BLaER1 (cell line): ENCODE measurements at regions not wholly inside any gene's neighbourhood (a gene's known extent, or its start where the extent isn't known, plus 50 kb on each side); places are given as distances from the start of the nearest gene placed in this dataset.

Experiments
- H3K27ac ChIP-seq: shearing (Covaris generic); formaldehyde crosslinking; 2 replicates; pipeline ENCODE4 v1.8.1; 2022
- H3K27me3 ChIP-seq: shearing (Covaris generic); formaldehyde crosslinking; 2 replicates; pipeline ENCODE4 v1.8.1; 2022
- H3K36me3 ChIP-seq: shearing (Covaris generic); formaldehyde crosslinking; 2 replicates; pipeline ENCODE4 v1.8.1; 2022
- H3K4me1 ChIP-seq: shearing (Covaris generic); formaldehyde crosslinking; 2 replicates; pipeline ENCODE4 v1.8.1; 2022
- H3K4me2 ChIP-seq: shearing (Covaris generic); formaldehyde crosslinking; 2 replicates; pipeline ENCODE4 v1.8.1; 2022
- H3K4me3 ChIP-seq: shearing (Covaris generic); formaldehyde crosslinking; 2 replicates; pipeline ENCODE4 v1.8.1; 2022
- H3K9ac ChIP-seq: shearing (Covaris generic); formaldehyde crosslinking; 2 replicates; pipeline ENCODE4 v1.8.1; 2022
- H3K9me3 ChIP-seq: shearing (Covaris generic); formaldehyde crosslinking; 2 replicates; pipeline ENCODE4 v1.8.1; 2022
- H4K20me1 ChIP-seq: shearing (Covaris generic); formaldehyde crosslinking; 2 replicates; pipeline ENCODE4 v1.8.1; 2022
- Cebpa-rat ChIP-seq: shearing (Covaris generic); IDR thresholded peaks from 2 replicates; pipeline ENCODE4 v1.8.1; 2022

DNA sequence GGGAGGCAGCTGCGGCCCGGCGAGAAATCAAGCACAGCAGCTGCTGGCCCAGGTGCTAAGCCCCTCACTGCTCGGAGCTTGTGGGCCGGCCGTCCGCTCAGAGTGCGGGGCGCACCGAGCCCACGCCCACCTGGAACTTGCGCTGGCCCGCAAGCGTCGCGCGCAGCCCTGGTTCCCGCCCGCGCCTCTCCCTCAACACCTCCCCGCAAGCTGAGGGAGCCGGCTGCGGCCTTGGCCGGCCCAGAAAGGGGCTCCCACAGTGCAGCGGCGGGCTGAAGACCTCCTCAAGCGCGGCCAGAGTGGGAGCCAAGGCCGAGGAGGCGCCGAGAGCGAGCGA lies 92.9 kb downstream of the HAPSTR1 start:
- no peak overlapping the region for H3K9ac ChIP-seq
- H3K27ac ChIP-seq, result no peak overlapping the region
- no peak overlapping the region for H3K4me3 ChIP-seq
- no peaks in the 10 kb centered on the region for H3K27me3 ChIP-seq
- TF ChIP-seq Cebpa-rat, result no peak
- H3K4me2 ChIP-seq, result no peak overlapping the region
- H3K36me3 ChIP-seq, result no peaks in the 10 kb centered on the region
- H4K20me1 ChIP-seq, result no peaks in the 10 kb centered on the region
- H3K9me3 ChIP-seq, result peaks cover 10% of the 10 kb centered on the region
- H3K4me1 ChIP-seq, result no peaks in the 10 kb centered on the region

DNA sequence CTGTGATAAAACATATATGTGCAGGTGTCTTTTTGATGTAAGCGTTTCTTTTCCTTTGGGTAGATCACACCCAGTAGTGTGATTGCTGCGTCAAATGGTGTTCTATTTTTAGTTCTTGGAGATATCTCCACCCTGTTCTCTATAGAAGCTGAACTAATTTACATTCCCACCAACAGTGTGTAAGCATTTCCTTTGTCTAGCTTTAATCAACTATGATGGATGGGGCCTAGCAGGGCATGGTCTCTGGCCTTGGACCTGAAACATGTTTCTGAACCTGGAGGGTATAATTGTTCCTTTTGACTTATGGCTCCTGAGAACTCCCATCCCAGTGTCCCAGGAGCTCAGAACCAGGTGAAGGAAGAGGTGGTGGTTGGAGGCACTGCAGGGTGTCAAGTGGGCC lies 93.9 kb downstream of the HAPSTR1 start:
- no peaks in the 10 kb centered on the region for H3K27me3 ChIP-seq
- H3K9ac ChIP-seq, result no peak overlapping the region
- H4K20me1 ChIP-seq, result no peaks in the 10 kb centered on the region
- H3K4me1 ChIP-seq, result no peaks in the 10 kb centered on the region
- H3K4me3 ChIP-seq, result no peak overlapping the region
- peaks cover 10% of the 10 kb centered on the region for H3K9me3 ChIP-seq
- no peak for TF ChIP-seq Cebpa-rat
- no peak overlapping the region for H3K4me2 ChIP-seq
- H3K27ac ChIP-seq, result no peak overlapping the region
- no peaks in the 10 kb centered on the region for H3K36me3 ChIP-seq

DNA sequence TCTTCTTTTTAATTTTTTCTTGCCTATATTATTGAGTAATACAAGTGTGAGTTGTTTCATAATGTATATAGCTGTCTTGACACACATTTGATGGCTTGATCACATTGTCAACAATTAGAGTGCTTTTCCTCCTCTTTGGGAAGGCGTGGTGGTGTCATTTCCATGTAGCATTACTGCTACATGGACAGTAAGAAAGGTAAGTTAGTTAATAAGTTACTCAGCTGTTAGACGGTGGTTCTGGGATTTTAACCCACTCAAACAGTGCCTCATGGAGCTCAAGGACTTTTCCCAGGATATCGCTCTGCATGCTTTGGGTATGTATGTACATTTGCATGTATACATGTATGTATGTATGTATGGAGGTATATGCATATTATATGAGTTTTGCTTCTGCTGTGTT lies 94.6 kb downstream of the HAPSTR1 start:
- TF ChIP-seq Cebpa-rat, result no peak
- Histone ChIP-seq H3K9me3 (peaks cover 10% of the 10 kb centered on the region), H3K9ac (no peak overlapping the region), H3K27me3 (no peaks in the 10 kb centered on the region), H3K36me3 (no peaks in the 10 kb centered on the region), H3K4me2 (no peak overlapping the region), H3K27ac (no peak overlapping the region), H4K20me1 (no peaks in the 10 kb centered on the region), H3K4me3 (no peak overlapping the region), H3K4me1 (no peaks in the 10 kb centered on the region)

DNA sequence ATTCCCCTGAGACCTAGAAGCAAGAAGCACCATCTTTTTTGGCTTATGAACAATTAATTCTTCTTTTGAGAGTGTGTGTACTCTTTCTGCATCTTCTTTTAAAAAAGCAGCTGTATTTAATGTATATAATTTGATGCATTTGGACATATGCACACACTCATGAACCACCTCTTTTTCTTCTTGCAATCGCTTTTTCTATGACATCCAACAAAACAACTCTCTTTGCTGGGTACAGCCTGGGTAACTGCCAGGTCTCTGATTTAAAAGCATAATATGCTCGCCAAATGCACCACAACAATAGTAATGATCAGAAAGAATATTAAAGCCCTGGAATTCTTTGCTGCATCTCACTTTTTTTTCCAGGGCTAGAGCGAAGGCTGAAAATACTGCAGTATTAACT lies 97.3 kb downstream of the HAPSTR1 start:
- Histone ChIP-seq H4K20me1 (no peaks in the 10 kb centered on the region), H3K36me3 (no peaks in the 10 kb centered on the region), H3K9me3 (peaks cover 8% of the 10 kb centered on the region), H3K27ac (no peak overlapping the region), H3K4me2 (no peak overlapping the region), H3K4me1 (no peaks in the 10 kb centered on the region), H3K4me3 (no peak overlapping the region), H3K27me3 (no peaks in the 10 kb centered on the region), H3K9ac (no peak overlapping the region)
- TF ChIP-seq Cebpa-rat, result no peak

DNA sequence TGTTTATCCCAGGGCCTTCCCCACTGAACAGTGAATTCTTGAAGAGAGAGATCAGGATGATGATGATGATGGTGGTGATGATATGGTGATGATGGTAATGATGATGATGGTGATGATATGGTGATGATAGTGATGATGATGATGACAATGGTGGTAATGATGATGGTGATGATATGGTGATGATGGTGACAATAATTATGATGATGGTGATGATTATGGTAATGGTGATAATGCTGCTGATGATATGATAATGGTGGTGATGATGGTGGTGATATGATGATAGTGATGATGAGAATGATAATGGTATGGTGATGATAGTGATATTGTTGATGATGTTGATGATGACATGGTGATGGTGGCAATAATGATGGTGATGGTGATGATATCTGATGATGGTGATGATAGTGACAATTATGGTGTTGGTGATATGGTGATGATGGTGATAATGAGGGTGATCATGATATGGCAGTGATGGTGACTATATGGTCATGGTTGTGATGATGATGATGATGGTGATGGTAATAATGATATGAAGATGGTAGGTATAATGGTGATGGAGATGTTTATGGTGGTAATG lies 99.9 kb downstream of the HAPSTR1 start:
- TF ChIP-seq Cebpa-rat, result no peak

DNA sequence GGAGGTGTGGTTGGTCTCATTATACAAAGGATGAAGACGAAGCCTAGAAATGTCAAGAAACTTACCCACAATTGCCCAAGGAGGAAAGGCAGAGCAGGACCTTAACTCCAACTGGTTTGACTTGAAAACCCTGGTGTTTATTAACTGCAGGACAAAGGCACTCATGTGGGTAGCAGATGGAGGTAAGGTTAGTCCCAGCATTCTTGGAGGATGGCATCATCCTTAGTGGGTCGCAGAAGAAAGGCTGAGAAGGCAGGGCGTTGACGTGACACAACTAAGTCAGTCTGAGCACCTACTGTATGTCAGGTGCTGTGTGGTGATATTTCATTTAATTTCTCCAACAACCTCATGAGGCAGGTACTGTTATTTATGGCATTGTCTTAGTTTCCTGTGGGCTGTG lies 101.3 kb downstream of the HAPSTR1 start:
- no peak overlapping the region for H3K4me3 ChIP-seq
- H3K4me1 ChIP-seq, result no peaks in the 10 kb centered on the region
- H3K4me2 ChIP-seq, result no peak overlapping the region
- H3K27ac ChIP-seq, result no peak overlapping the region
- no peaks in the 10 kb centered on the region for H3K36me3 ChIP-seq
- no peaks in the 10 kb centered on the region for H4K20me1 ChIP-seq
- no peak for TF ChIP-seq Cebpa-rat
- H3K9ac ChIP-seq, result no peak overlapping the region
- H3K9me3 ChIP-seq, result no peaks in the 10 kb centered on the region
- no peaks in the 10 kb centered on the region for H3K27me3 ChIP-seq

More for the DNA sequence above, 99.9 kb downstream of the HAPSTR1 start:
- Histone ChIP-seq H3K4me3 (no peak overlapping the region), H3K9ac (no peak overlapping the region), H3K36me3 (no peaks in the 10 kb centered on the region), H3K4me2 (no peak overlapping the region), H3K27me3 (no peaks in the 10 kb centered on the region), H4K20me1 (no peaks in the 10 kb centered on the region), H3K4me1 (no peaks in the 10 kb centered on the region), H3K9me3 (no peaks in the 10 kb centered on the region), H3K27ac (no peak overlapping the region)

DNA sequence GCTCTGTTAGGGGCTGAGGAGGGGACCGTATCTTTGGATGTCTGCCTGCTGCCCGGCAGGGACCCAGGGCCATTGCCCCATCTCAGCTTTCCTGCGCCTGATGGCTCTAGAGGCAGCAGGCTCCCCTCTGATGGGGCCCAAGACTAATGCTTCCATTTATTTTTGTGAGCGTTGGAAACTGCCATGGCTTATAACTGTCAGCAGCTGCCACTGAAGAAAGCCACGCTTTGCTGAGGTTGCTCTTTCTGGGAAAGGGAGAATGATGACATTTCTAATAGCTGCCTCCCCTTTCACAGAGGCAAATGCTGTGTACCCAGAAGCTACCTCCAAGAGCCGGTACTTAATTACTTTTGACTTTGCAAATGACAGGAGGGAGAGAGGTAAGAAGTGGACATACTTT lies 103.8 kb downstream of the HAPSTR1 start:
- H3K9ac ChIP-seq, result no peak overlapping the region
- no peaks in the 10 kb centered on the region for H3K4me1 ChIP-seq
- H3K36me3 ChIP-seq, result no peaks in the 10 kb centered on the region
- no peak overlapping the region for H3K4me2 ChIP-seq
- no peaks in the 10 kb centered on the region for H3K9me3 ChIP-seq
- no peak for TF ChIP-seq Cebpa-rat
- no peaks in the 10 kb centered on the region for H4K20me1 ChIP-seq
- no peak overlapping the region for H3K4me3 ChIP-seq
- H3K27me3 ChIP-seq, result no peaks in the 10 kb centered on the region
- no peak overlapping the region for H3K27ac ChIP-seq

DNA sequence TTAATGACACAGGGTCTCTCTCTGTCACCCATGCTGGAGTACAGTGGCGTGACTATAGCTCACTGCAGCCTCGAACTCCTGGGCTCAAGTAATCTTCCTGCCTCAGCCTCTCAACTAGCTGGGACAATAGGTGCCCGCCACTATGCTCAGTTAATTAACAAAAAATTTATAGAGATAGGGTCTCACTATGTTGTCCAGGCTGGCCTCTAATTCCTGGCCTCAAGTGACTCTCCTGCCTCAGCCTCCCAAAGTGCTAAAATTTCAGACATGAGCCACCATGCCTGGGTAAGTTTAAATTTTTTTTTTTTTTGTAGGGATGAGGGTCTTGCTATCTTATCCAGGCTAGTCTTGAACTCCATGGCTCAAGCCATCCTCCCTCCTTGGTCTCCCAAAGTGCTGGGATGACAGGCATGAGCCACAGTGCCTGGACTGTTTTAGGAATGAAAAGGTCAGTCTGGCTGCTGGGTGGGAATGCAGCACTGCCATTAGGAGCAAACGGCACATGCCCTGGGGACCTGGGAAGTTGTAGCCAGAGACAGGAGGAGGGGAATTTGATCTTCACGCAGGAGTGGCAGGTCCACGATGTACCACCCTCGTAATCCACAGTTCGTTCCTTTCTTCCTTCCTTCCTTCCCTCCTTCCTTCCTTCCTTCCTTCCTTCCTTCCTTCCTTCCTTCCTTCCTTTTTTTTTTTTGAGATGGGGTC lies 106.7 kb downstream of the HAPSTR1 start:
- Histone ChIP-seq H3K4me2 (no peak overlapping the region), H3K9ac (no peak overlapping the region), H3K4me1 (no peaks in the 10 kb centered on the region), H3K4me3 (no peak overlapping the region), H3K27me3 (no peaks in the 10 kb centered on the region), H4K20me1 (no peaks in the 10 kb centered on the region), H3K36me3 (no peaks in the 10 kb centered on the region), H3K27ac (no peak overlapping the region), H3K9me3 (no peaks in the 10 kb centered on the region)
- no peak for TF ChIP-seq Cebpa-rat

DNA sequence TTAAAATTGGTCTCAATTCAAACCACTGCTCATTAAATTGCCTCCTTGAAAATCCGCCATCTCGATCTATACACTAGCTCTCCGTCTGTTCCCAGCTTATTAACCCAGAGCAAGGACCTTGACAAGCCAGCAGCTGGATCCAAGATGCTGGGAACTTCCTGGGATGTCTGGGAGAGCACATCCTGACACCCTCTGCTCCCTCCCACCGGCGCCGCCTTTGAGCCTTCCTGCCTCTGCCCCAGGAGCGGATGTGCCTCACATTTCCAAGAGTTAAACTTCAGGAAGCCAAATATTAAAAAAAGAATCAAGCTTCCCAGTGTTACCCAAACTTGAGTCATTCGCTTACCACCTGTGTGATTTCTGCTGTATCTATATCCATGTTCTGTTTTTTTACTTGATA lies 107.9 kb downstream of the HAPSTR1 start:
- Histone ChIP-seq H3K27me3 (no peaks in the 10 kb centered on the region), H3K27ac (no peak overlapping the region), H3K4me3 (no peak overlapping the region), H3K9ac (no peak overlapping the region), H4K20me1 (no peaks in the 10 kb centered on the region), H3K9me3 (0 out of 2 replicates have a peak, but pooled peaks cover 5% of the 10 kb centered on the region), H3K4me2 (no peak overlapping the region), H3K4me1 (no peaks in the 10 kb centered on the region), H3K36me3 (no peaks in the 10 kb centered on the region)
- no peak for TF ChIP-seq Cebpa-rat

DNA sequence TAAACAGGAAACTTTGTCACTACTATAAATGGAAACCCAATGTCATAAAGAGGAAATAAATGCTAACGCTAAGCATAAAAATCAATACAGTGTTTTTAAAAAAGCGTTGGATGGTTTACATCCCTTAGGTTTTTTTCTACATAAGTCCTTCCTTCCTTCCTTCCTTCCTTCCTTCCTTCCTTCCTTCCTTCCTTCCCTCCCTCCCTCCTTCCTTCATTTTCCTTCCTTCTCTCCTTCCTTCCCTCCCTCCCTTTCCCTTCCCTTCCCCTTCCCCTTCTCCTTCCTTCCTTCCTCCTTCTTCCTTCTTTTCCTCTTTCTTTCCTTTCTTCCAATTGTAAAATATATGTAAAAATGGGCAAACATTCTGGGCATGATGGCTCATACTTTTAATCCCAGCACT lies 108.3 kb downstream of the HAPSTR1 start:
- Histone ChIP-seq H3K4me2 (no peak overlapping the region), H4K20me1 (no peaks in the 10 kb centered on the region), H3K27ac (no peak overlapping the region), H3K4me1 (no peaks in the 10 kb centered on the region), H3K4me3 (no peak overlapping the region), H3K9ac (no peak overlapping the region), H3K36me3 (no peaks in the 10 kb centered on the region), H3K27me3 (no peaks in the 10 kb centered on the region), H3K9me3 (0 out of 2 replicates have a peak, but pooled peaks cover 5% of the 10 kb centered on the region)
- TF ChIP-seq Cebpa-rat, result no peak
